ENCODE measurements at regions not wholly inside any gene's neighbourhood (a gene's known extent, or its start where the extent isn't known, plus 50 kb on each side); places are given as distances from the start of the nearest gene placed in this dataset.

GRCh38 chr2:83155826-83156225 lies 1303.3 kb downstream of the SUCLG1 start:
- 67 to 77% methylated on average over 8 of the region's 8 CpGs for WGBS, 2 donors
- TF ChIP-seq POLR2A (IDR thresholded peaks at IDR 0.05) (no peak), CTCF (IDR thresholded peaks at IDR 0.05) (no peak)
- no peak for DNase-seq
- Histone ChIP-seq H3K4me1 (no peaks in the 10 kb centered on the region), H3K27me3 (no peaks in the 10 kb centered on the region), H3K36me3 (replicated peaks in 1 of 2; ENCODE audit: insufficient read depth in 1 of 2, low read depth in 2 of 2) (no peaks in the 10 kb centered on the region), H3K9me3 (no peaks in the 10 kb centered on the region), H3K27ac (no peak overlapping the region), H3K4me3 (no peak overlapping the region)
- intact Hi-C loops (cut with DNase I): no loop called here
- ATAC-seq: no peak

- WGBS, 2 donors: 81 to 83% methylated on average over 1 of the region's 1 CpG
- Histone ChIP-seq H3K4me1 (no peaks in the 10 kb centered on the region), H3K4me3 (no peak overlapping the region), H3K9me3 (no peaks in the 10 kb centered on the region), H3K27me3 (no peaks in the 10 kb centered on the region), H3K27ac (no peak overlapping the region), H3K36me3 (replicated peaks in 1 of 2; ENCODE audit: insufficient read depth in 1 of 2, low read depth in 2 of 2) (no peaks in the 10 kb centered on the region)
- intact Hi-C loops (cut with DNase I): no loop called here
- no peak for DNase-seq
- TF ChIP-seq POLR2A (IDR thresholded peaks at IDR 0.05) (no peak), CTCF (IDR thresholded peaks at IDR 0.05) (no peak)
- ATAC-seq: no peak
These were observed 1315.1 kb downstream of the SUCLG1 start for GRCh38 chr2:83143946-83144345.

- H3K4me3 ChIP-seq: no peak overlapping the region
- H3K9me3 ChIP-seq: no peaks in the 10 kb centered on the region
- intact Hi-C loops (cut with DNase I): no loop called here
- no peak overlapping the region for H3K27ac ChIP-seq
- DNase-seq (no peak), ATAC-seq (no peak)
- H3K36me3 ChIP-seq (replicated peaks in 1 of 2; ENCODE audit: insufficient read depth in 1 of 2, low read depth in 2 of 2): no peaks in the 10 kb centered on the region
- no peak for TF ChIP-seq CTCF (IDR thresholded peaks at IDR 0.05)
- TF ChIP-seq POLR2A (IDR thresholded peaks at IDR 0.05): no peak
- no peaks in the 10 kb centered on the region for H3K4me1 ChIP-seq
- H3K27me3 ChIP-seq: no peaks in the 10 kb centered on the region
These were observed 1316.1 kb downstream of the SUCLG1 start for GRCh38 chr2:83142934-83143333.

GRCh38 chr2:83115606-83116005 lies 1343.5 kb downstream of the SUCLG1 start:
- no peak for TF ChIP-seq CTCF (IDR thresholded peaks at IDR 0.05)
- 40 to 64% methylated on average over 1 of the region's 1 CpG for WGBS, 2 donors
- ATAC-seq: no peak

GRCh38 chr2:83115155-83115554 lies 1343.9 kb downstream of the SUCLG1 start:
- intact Hi-C loops (cut with DNase I): no loop called here
- Histone ChIP-seq H3K27ac (no peak overlapping the region), H3K4me1 (no peaks in the 10 kb centered on the region), H3K4me3 (no peak overlapping the region), H3K27me3 (no peaks in the 10 kb centered on the region), H3K9me3 (no peaks in the 10 kb centered on the region), H3K36me3 (replicated peaks in 1 of 2; ENCODE audit: insufficient read depth in 1 of 2, low read depth in 2 of 2) (no peaks in the 10 kb centered on the region)
- DNase-seq (no peak), ATAC-seq (no peak)
- TF ChIP-seq CTCF (IDR thresholded peaks at IDR 0.05) (no peak), POLR2A (IDR thresholded peaks at IDR 0.05) (no peak)
- 18 to 32% methylated on average over 1 of the region's 1 CpG for WGBS, 2 donors

More at GRCh38 chr2:83115606-83116005, 1343.5 kb downstream of the SUCLG1 start:
- no peaks in the 10 kb centered on the region for H3K9me3 ChIP-seq
- no peaks in the 10 kb centered on the region for H3K27me3 ChIP-seq
- H3K36me3 ChIP-seq (replicated peaks in 1 of 2; ENCODE audit: insufficient read depth in 1 of 2, low read depth in 2 of 2): no peaks in the 10 kb centered on the region
- H3K4me3 ChIP-seq: no peak overlapping the region
- DNase-seq: no peak
- intact Hi-C loops (cut with DNase I): no loop called here
- no peak overlapping the region for H3K27ac ChIP-seq
- no peaks in the 10 kb centered on the region for H3K4me1 ChIP-seq

All from body of pancreas (tissue), 4 donors.